Activated CD4-positive, CD25-positive, alpha-beta regulatory T cell treated with anti-CD3 and anti-CD28 coated beads, Interleukin-2, amount 50 U/mL, for 72 hours (primary cell): ENCODE measurements at regions not wholly inside any gene's neighbourhood (a gene's known extent, or its start where the extent isn't known, plus 50 kb on each side); places are given as distances from the start of the nearest gene placed in this dataset.

ENCODE experiments used
- DNase-seq: peaks from one replicate; pipeline ENCODE4 v3.0.0; 2021

GRCh38 chr15:26374806-26375205 lies 398.1 kb downstream of the GABRB3 start:
- no peak for DNase-seq

GRCh38 chr15:26372706-26373105 lies 400.2 kb downstream of the GABRB3 start:
- no peak for DNase-seq

- no peak for DNase-seq
Measured at GRCh38 chr15:26365077-26365476, 407.8 kb downstream of the GABRB3 start.

GRCh38 chr15:26359855-26360254 lies 413.0 kb downstream of the GABRB3 start:
- DNase-seq, result no peak

GRCh38 chr15:26358708-26359107 lies 414.2 kb downstream of the GABRB3 start:
- DNase-seq, result no peak

GRCh38 chr15:26357653-26358052 lies 415.2 kb downstream of the GABRB3 start:
- DNase-seq, result no peak

GRCh38 chr15:26355472-26356074 lies 417.3 kb downstream of the GABRB3 start:
- no peak for DNase-seq

- DNase-seq, result no peak
Measured at GRCh38 chr15:26352909-26353308, 420.0 kb downstream of the GABRB3 start.

- no peak for DNase-seq
Measured at GRCh38 chr15:26352406-26352805, 420.5 kb downstream of the GABRB3 start.

GRCh38 chr15:26325495-26325894 lies 447.4 kb downstream of the GABRB3 start:
- no peak for DNase-seq

- DNase-seq, result no peak
Measured at GRCh38 chr15:26323566-26323965, 449.3 kb downstream of the GABRB3 start.

GRCh38 chr15:26318689-26319088 lies 454.2 kb downstream of the GABRB3 start:
- DNase-seq, result no peak

- DNase-seq, result no peak
Measured at GRCh38 chr15:26314577-26314976, 451.4 kb upstream of the ATP10A start.

- no peak for DNase-seq
Measured at GRCh38 chr15:26311710-26312236, 448.6 kb upstream of the ATP10A start.

- DNase-seq, result no peak
Measured at GRCh38 chr15:26298659-26299170, 435.6 kb upstream of the ATP10A start.

GRCh38 chr15:26298010-26298658 lies 435.0 kb upstream of the ATP10A start:
- DNase-seq, result no peak

GRCh38 chr15:26295336-26296085 lies 432.4 kb upstream of the ATP10A start:
- no peak for DNase-seq

- no peak for DNase-seq
Measured at GRCh38 chr15:26294059-26294689, 431.0 kb upstream of the ATP10A start.

- DNase-seq, result no peak
Measured at GRCh38 chr15:26287381-26287780, 424.3 kb upstream of the ATP10A start.

GRCh38 chr15:26280281-26280680 lies 417.2 kb upstream of the ATP10A start:
- DNase-seq, result no peak

GRCh38 chr15:26261966-26262365 lies 398.8 kb upstream of the ATP10A start:
- no peak for DNase-seq

- DNase-seq, result no peak
Measured at GRCh38 chr15:26261413-26261812, 398.3 kb upstream of the ATP10A start.

- DNase-seq, result peak; percentile 36
Measured at GRCh38 chr15:26260517-26261133, 397.5 kb upstream of the ATP10A start.
